CD4-positive, CD25-positive, alpha-beta regulatory T cell (primary cell): ENCODE measurements at regions not wholly inside any gene's neighbourhood (a gene's known extent, or its start where the extent isn't known, plus 50 kb on each side); places are given as distances from the start of the nearest gene placed in this dataset.

Source experiments
- ATAC-seq, 2 donors: fragments of 150-1000 bp; cut with Tn5 transposase; one replicate each; pipeline ENCODE4 v1.10.0; 2021; ENCODE audit warnings: low read depth in 2 of 2, moderate number of reproducible peaks in 2 of 2, moderate library complexity in 1 of 2
- DNase-seq, 3 donors: peaks; one replicate each; pipeline versions ENCODE4 v3.0.0 to v3.0.0-alpha.2; 2012 to 2022; ENCODE audit warnings: mixed read lengths in 1 of 3
- H3K27ac ChIP-seq: one replicate; pipeline ENCODE4 v1.7.0; 2013; ENCODE audit warnings: mild to moderate bottlenecking, low read length; ENCODE audit not compliant: insufficient read depth, poor library complexity, severe bottlenecking
- H3K27me3 ChIP-seq: one replicate; pipeline ENCODE4 v1.7.0; 2013; ENCODE audit warnings: low read length; ENCODE audit not compliant: control insufficient read depth, insufficient read depth
- H3K36me3 ChIP-seq: one replicate; pipeline ENCODE4 v1.7.0; 2013; ENCODE audit warnings: mild to moderate bottlenecking, low read length, moderate library complexity; ENCODE audit not compliant: control insufficient read depth, insufficient read depth
- H3K4me1 ChIP-seq: 2 replicates; pipeline ENCODE4 v1.7.0; 2013; ENCODE audit warnings: mild to moderate bottlenecking, low read length; ENCODE audit not compliant: insufficient read depth, control insufficient read depth, poor library complexity, severe bottlenecking
- H3K4me3 ChIP-seq: one replicate; pipeline ENCODE4 v1.7.0; 2013; ENCODE audit warnings: low read depth, mild to moderate bottlenecking, low read length, moderate library complexity
- H3K9me3 ChIP-seq, 2 experiments: 1 replicate in 1 of 2; 2 replicates in 1 of 2; pipeline ENCODE4 v1.7.0; 2013; ENCODE audit warnings: low read length in 2 of 2, mild to moderate bottlenecking in 1 of 2, moderate library complexity in 1 of 2; ENCODE audit not compliant: control insufficient read depth in 2 of 2
- H3K27ac Mint-ChIP-seq, 3 donors: one replicate each; pipeline ENCODE4 v1.8.0; 2020 to 2022; ENCODE audit warnings: mild to moderate bottlenecking in 3 of 3, mixed read lengths in 3 of 3, moderate library complexity in 2 of 3
- H3K27me3 Mint-ChIP-seq: one replicate; pipeline ENCODE4 v1.8.0; 2022; ENCODE audit warnings: mild to moderate bottlenecking, mixed read lengths
- H3K36me3 Mint-ChIP-seq: one replicate; pipeline ENCODE4 v1.8.0; 2020; ENCODE audit warnings: mixed read lengths
- H3K4me1 Mint-ChIP-seq, 4 donors: one replicate each; pipeline ENCODE4 v1.8.0; 2020 to 2022; ENCODE audit warnings: mixed read lengths in 4 of 4, mild to moderate bottlenecking in 1 of 4
- H3K4me3 Mint-ChIP-seq, 4 donors: one replicate each; pipeline ENCODE4 v1.8.0; 2020 to 2022; ENCODE audit warnings: mild to moderate bottlenecking in 4 of 4, mixed read lengths in 4 of 4, moderate library complexity in 3 of 4
- H3K9me3 Mint-ChIP-seq, 7 donors: one replicate each; pipeline ENCODE4 v1.8.0; 2020 to 2022; ENCODE audit warnings: mixed read lengths in 7 of 7, mild to moderate bottlenecking in 3 of 7, moderate library complexity in 2 of 7

- Histone ChIP-seq H3K27ac (no peak overlapping the region), H3K4me3 (peak overlapping the region; percentile 4), H3K9me3 (no peaks in the 10 kb centered on the region), H3K27me3 (no peaks in the 10 kb centered on the region), H3K4me1 (peaks cover 8% of the 10 kb centered on the region), H3K36me3 (no peaks in the 10 kb centered on the region)
- Mint-ChIP-seq H3K9me3 (peaks cover 0 to 3% (median 0%) of the 10 kb centered on the region in 7 donors), H3K27ac (peak overlapping the region in 1 of 3 donors; percentile 12), H3K4me3 (no peak overlapping the region), H3K36me3 (no peaks in the 10 kb centered on the region), H3K4me1 (peaks cover 0 to 13% (median 6%) of the 10 kb centered on the region in 4 donors), H3K27me3 (peaks cover 8% of the 10 kb centered on the region)
- ATAC-seq (no peak), DNase-seq (no peak)
These were observed 117.4 kb downstream of the MTPAP start for GRCh38 chr10:30231709-30232108.

GRCh38 chr10:30231071-30231652 lies 117.9 kb downstream of the MTPAP start:
- ATAC-seq (no peak), DNase-seq (peak in 1 of 3 donors; percentile 70)
- Mint-ChIP-seq H3K27me3 (peaks cover 8% of the 10 kb centered on the region), H3K4me3 (no peak overlapping the region), H3K9me3 (peaks cover 0 to 3% (median 0%) of the 10 kb centered on the region in 7 donors), H3K36me3 (no peaks in the 10 kb centered on the region), H3K4me1 (peaks cover 0 to 13% (median 6%) of the 10 kb centered on the region in 4 donors), H3K27ac (no peak overlapping the region)
- Histone ChIP-seq H3K27ac (no peak overlapping the region), H3K9me3 (no peaks in the 10 kb centered on the region), H3K4me3 (peak overlapping the region; percentile 4), H3K4me1 (peaks cover 8% of the 10 kb centered on the region), H3K36me3 (no peaks in the 10 kb centered on the region), H3K27me3 (no peaks in the 10 kb centered on the region)

GRCh38 chr10:30229536-30229935 lies 119.5 kb downstream of the MTPAP start:
- Histone ChIP-seq H3K4me1 (peaks cover 8% of the 10 kb centered on the region), H3K27ac (no peak overlapping the region), H3K4me3 (no peak overlapping the region), H3K9me3 (no peaks in the 10 kb centered on the region), H3K27me3 (no peaks in the 10 kb centered on the region), H3K36me3 (no peaks in the 10 kb centered on the region)
- Mint-ChIP-seq H3K4me3 (no peak overlapping the region), H3K9me3 (peaks cover 0 to 2% (median 0%) of the 10 kb centered on the region in 7 donors), H3K27ac (no peak overlapping the region), H3K27me3 (peaks cover 4% of the 10 kb centered on the region), H3K4me1 (peaks cover 0 to 13% (median 6%) of the 10 kb centered on the region in 4 donors), H3K36me3 (no peaks in the 10 kb centered on the region)
- DNase-seq: no peak
- ATAC-seq: no peak

- Histone ChIP-seq H3K9me3 (no peaks in the 10 kb centered on the region), H3K27me3 (no peaks in the 10 kb centered on the region), H3K4me3 (no peak overlapping the region), H3K27ac (no peak overlapping the region), H3K36me3 (no peaks in the 10 kb centered on the region), H3K4me1 (peaks cover 8% of the 10 kb centered on the region)
- Mint-ChIP-seq H3K4me1 (peaks cover 0 to 13% (median 6%) of the 10 kb centered on the region in 4 donors), H3K27ac (no peak overlapping the region), H3K9me3 (peaks cover 0 to 4% (median 0%) of the 10 kb centered on the region in 7 donors), H3K36me3 (no peaks in the 10 kb centered on the region), H3K4me3 (no peak overlapping the region), H3K27me3 (peaks cover 4% of the 10 kb centered on the region)
- DNase-seq: no peak
- ATAC-seq: no peak
These were observed 120.6 kb downstream of the MTPAP start for GRCh38 chr10:30228417-30229036.

- H3K4me3 Mint-ChIP-seq: no peak overlapping the region
- DNase-seq (no peak), ATAC-seq (no peak)
- Histone ChIP-seq H3K9me3 (no peaks in the 10 kb centered on the region), H3K27me3 (no peaks in the 10 kb centered on the region), H3K27ac (no peak overlapping the region), H3K4me1 (peaks cover 8% of the 10 kb centered on the region), H3K36me3 (no peaks in the 10 kb centered on the region), H3K4me3 (no peak overlapping the region)
- H3K27ac Mint-ChIP-seq: no peak overlapping the region
- H3K9me3 Mint-ChIP-seq: peaks cover 0 to 2% (median 0%) of the 10 kb centered on the region in 7 donors
- H3K36me3 Mint-ChIP-seq: no peaks in the 10 kb centered on the region
- H3K4me1 Mint-ChIP-seq: peaks cover 0 to 13% (median 6%) of the 10 kb centered on the region in 4 donors
- peaks cover 4% of the 10 kb centered on the region for H3K27me3 Mint-ChIP-seq
These were observed 121.6 kb downstream of the MTPAP start for GRCh38 chr10:30227481-30227880.

GRCh38 chr10:30219971-30220751 lies 128.9 kb downstream of the MTPAP start:
- Mint-ChIP-seq H3K27ac (no peak overlapping the region), H3K27me3 (peaks cover 25% of the 10 kb centered on the region), H3K4me3 (no peak overlapping the region), H3K9me3 (peaks cover 0 to 5% (median 0%) of the 10 kb centered on the region in 7 donors), H3K36me3 (no peaks in the 10 kb centered on the region), H3K4me1 (peaks cover 0 to 9% (median 2%) of the 10 kb centered on the region in 4 donors)
- H3K4me1 ChIP-seq: no peaks in the 10 kb centered on the region
- no peak overlapping the region for H3K4me3 ChIP-seq
- DNase-seq: no peak
- no peak for ATAC-seq
- H3K36me3 ChIP-seq: no peaks in the 10 kb centered on the region
- H3K9me3 ChIP-seq: no peaks in the 10 kb centered on the region
- H3K27me3 ChIP-seq: peaks cover 9% of the 10 kb centered on the region
- no peak overlapping the region for H3K27ac ChIP-seq

- no peaks in the 10 kb centered on the region for H3K9me3 ChIP-seq
- no peak for DNase-seq
- no peak overlapping the region for H3K27ac Mint-ChIP-seq
- H3K27ac ChIP-seq: no peak overlapping the region
- no peak overlapping the region for H3K4me3 Mint-ChIP-seq
- no peak for ATAC-seq
- H3K4me3 ChIP-seq: no peak overlapping the region
- H3K9me3 Mint-ChIP-seq: peaks cover 0 to 3% (median 0%) of the 10 kb centered on the region in 7 donors
- no peaks in the 10 kb centered on the region for H3K36me3 ChIP-seq
- peaks cover 8% of the 10 kb centered on the region for H3K27me3 ChIP-seq
- no peaks in the 10 kb centered on the region for H3K4me1 ChIP-seq
- peaks cover 0 to 9% (median 2%) of the 10 kb centered on the region in 4 donors for H3K4me1 Mint-ChIP-seq
- H3K36me3 Mint-ChIP-seq: no peaks in the 10 kb centered on the region
- H3K27me3 Mint-ChIP-seq: peaks cover 25% of the 10 kb centered on the region
These were observed 132.3 kb downstream of the MTPAP start for GRCh38 chr10:30216821-30217220.
